CD4-positive, alpha-beta T cell (primary cell): ENCODE measurements at regions not wholly inside any gene's neighbourhood (a gene's known extent, or its start where the extent isn't known, plus 50 kb on each side); places are given as distances from the start of the nearest gene placed in this dataset.

Experiments
- ATAC-seq: fragments of 200-7000 bp; cut with Tn5 transposase; one replicate; pipeline ENCODE4 v1.10.0; 2022; ENCODE audit warnings: mild to moderate bottlenecking; ENCODE audit not compliant: poor library complexity
- CTCF ChIA-PET: fragments of 350-600 bp; sonication (Branson Sonifier 250); formaldehyde crosslinking; loops from one replicate; lab custom pipeline; 2021; ENCODE audit warnings: antibody characterized with exemption, inconsistent platforms; lab: Charles Lee
- POLR2A ChIA-PET: fragments of 350-600 bp; sonication (Branson Sonifier 250); formaldehyde crosslinking; loops from one replicate; lab custom pipeline; 2021; ENCODE audit warnings: antibody characterized with exemption, inconsistent platforms; lab: Charles Lee
- DNase-seq, 14 experiments: peaks; one replicate each; pipeline ENCODE4 v3.0.0-alpha.2; 2013 to 2020; ENCODE audit warnings: mixed read lengths in 2 of 14
- H3K27ac ChIP-seq, 2 donors: one replicate each; pipeline versions ENCODE4 v1.5.1 to v1.7.0; 2013; ENCODE audit warnings: low read length in 2 of 2, low read depth in 1 of 2, mild to moderate bottlenecking in 1 of 2
- H3K27me3 ChIP-seq, 2 experiments: 1 replicate in 1 of 2; 2 replicates in 1 of 2; pipeline versions ENCODE4 v1.6.1 to v1.7.0; 2013; ENCODE audit warnings: low read length in 2 of 2, control low read depth in 1 of 2, mild to moderate bottlenecking in 1 of 2, moderate library complexity in 1 of 2; ENCODE audit not compliant: insufficient read depth in 2 of 2, control insufficient read depth in 1 of 2
- H3K36me3 ChIP-seq: one replicate; pipeline ENCODE4 v1.6.1; 2013; ENCODE audit warnings: low read length, control low read depth; ENCODE audit not compliant: insufficient read depth
- H3K4me1 ChIP-seq: one replicate; pipeline ENCODE4 v1.6.1; 2013; ENCODE audit warnings: low read length, control low read depth; ENCODE audit not compliant: insufficient read depth
- H3K4me3 ChIP-seq: one replicate; pipeline ENCODE4 v1.5.1; 2013; ENCODE audit warnings: mild to moderate bottlenecking, low read length, moderate library complexity
- H3K9me3 ChIP-seq, 2 experiments: 1 replicate in 1 of 2; 2 replicates in 1 of 2; pipeline versions ENCODE4 v1.6.1 to v1.7.0; 2013; ENCODE audit warnings: low read length in 2 of 2, mild to moderate bottlenecking in 2 of 2, control low read depth in 1 of 2, moderate library complexity in 1 of 2; ENCODE audit not compliant: control insufficient read depth in 1 of 2, insufficient read depth in 1 of 2
- H3K27ac Mint-ChIP-seq: one replicate; pipeline ENCODE4 v1.8.0; 2020; ENCODE audit warnings: mixed read lengths
- H3K27me3 Mint-ChIP-seq: one replicate; pipeline ENCODE4 v1.8.0; 2021; ENCODE audit warnings: mixed read lengths
- H3K36me3 Mint-ChIP-seq: one replicate; pipeline ENCODE4 v1.8.0; 2021; ENCODE audit warnings: low read depth, mixed read lengths
- H3K4me1 Mint-ChIP-seq: one replicate; pipeline ENCODE4 v1.8.0; 2021; ENCODE audit warnings: low read depth, mixed read lengths
- H3K4me3 Mint-ChIP-seq: one replicate; pipeline ENCODE4 v1.8.0; 2020; ENCODE audit warnings: mild to moderate bottlenecking, mixed read lengths
- H3K9me3 Mint-ChIP-seq: one replicate; pipeline ENCODE4 v1.8.0; 2020; ENCODE audit warnings: mixed read lengths
- CTCF ChIP-seq: fragments of 200-600 bp; IDR thresholded peaks from one replicate; pipeline ENCODE4 v1.8.0; 2022; ENCODE audit warnings: antibody characterized with exemption, mild to moderate bottlenecking
- intact Hi-C, 2 experiments: fragments of 100-400 bp; cut with DNase I in 1 of 2; cut with micrococcal nuclease in 1 of 2; formaldehyde crosslinking; loops; one replicate each; pipeline versions ENCODE4 v1.15.1 to v1.9.0; 2023 to 2025; cut with DNase I, micrococcal nuclease

- no peak overlapping the region for H3K4me3 ChIP-seq
- POLR2A ChIA-PET = no interaction called here
- no peaks in the 10 kb centered on the region for H3K4me1 Mint-ChIP-seq
- DNase-seq = no peak
- intact Hi-C loops = no loop called here
- ATAC-seq = no peak
- no peaks in the 10 kb centered on the region for H3K36me3 ChIP-seq
- H3K27ac ChIP-seq = no peak overlapping the region
- no peaks in the 10 kb centered on the region for H3K27me3 Mint-ChIP-seq
- H3K9me3 Mint-ChIP-seq = peaks cover 2% of the 10 kb centered on the region
- H3K36me3 Mint-ChIP-seq = no peaks in the 10 kb centered on the region
- H3K27me3 ChIP-seq = no peaks in the 10 kb centered on the region
- peaks cover 0 to 8% of the 10 kb centered on the region in 2 experiments for H3K9me3 ChIP-seq
- H3K27ac Mint-ChIP-seq = no peak overlapping the region
- TF ChIP-seq CTCF = no peak
- H3K4me3 Mint-ChIP-seq = no peak overlapping the region
- H3K4me1 ChIP-seq = no peaks in the 10 kb centered on the region
- CTCF ChIA-PET = no interaction called here
These were observed 961.8 kb upstream of the TENM3 start for GRCh38 chr4:181281451-181281850.

- Mint-ChIP-seq H3K4me1 (no peaks in the 10 kb centered on the region), H3K36me3 (no peaks in the 10 kb centered on the region), H3K4me3 (no peak overlapping the region), H3K27me3 (no peaks in the 10 kb centered on the region), H3K27ac (no peak overlapping the region), H3K9me3 (peaks cover 6% of the 10 kb centered on the region)
- Histone ChIP-seq H3K4me1 (no peaks in the 10 kb centered on the region), H3K27ac (no peak overlapping the region), H3K4me3 (no peak overlapping the region), H3K9me3 (peaks cover 0 to 8% of the 10 kb centered on the region in 2 experiments), H3K36me3 (no peaks in the 10 kb centered on the region), H3K27me3 (no peaks in the 10 kb centered on the region)
- intact Hi-C loops = no loop called here
- DNase-seq (no peak), ATAC-seq (no peak)
- POLR2A ChIA-PET = no interaction called here
- CTCF ChIA-PET = no interaction called here
- no peak for TF ChIP-seq CTCF
These were observed 954.0 kb upstream of the TENM3 start for GRCh38 chr4:181289198-181289597.

GRCh38 chr4:181291615-181292014 lies 951.6 kb upstream of the TENM3 start:
- no peak for ATAC-seq
- intact Hi-C loops = no loop called here
- CTCF ChIA-PET = no interaction called here

More at GRCh38 chr4:181291615-181292014, 951.6 kb upstream of the TENM3 start:
- Histone ChIP-seq H3K27me3 (no peaks in the 10 kb centered on the region), H3K4me1 (no peaks in the 10 kb centered on the region), H3K36me3 (no peaks in the 10 kb centered on the region), H3K4me3 (no peak overlapping the region), H3K9me3 (peaks cover 0 to 10% of the 10 kb centered on the region in 2 experiments), H3K27ac (no peak overlapping the region)
- no peak overlapping the region for H3K27ac Mint-ChIP-seq
- no peaks in the 10 kb centered on the region for H3K4me1 Mint-ChIP-seq
- no peaks in the 10 kb centered on the region for H3K36me3 Mint-ChIP-seq
- POLR2A ChIA-PET = no interaction called here
- TF ChIP-seq CTCF = no peak
- H3K4me3 Mint-ChIP-seq = no peak overlapping the region
- peaks cover 5% of the 10 kb centered on the region for H3K9me3 Mint-ChIP-seq
- H3K27me3 Mint-ChIP-seq = no peaks in the 10 kb centered on the region
- no peak for DNase-seq
